ENCODE measurements at regions not wholly inside any gene's neighbourhood (a gene's known extent, or its start where the extent isn't known, plus 50 kb on each side); places are given as distances from the start of the nearest gene placed in this dataset.

GRCh38 chr6:168206661-168207274 is 112.8 kb downstream of the DACT2 start:
- no peak overlapping the region for H3K27ac Mint-ChIP-seq
- no peak overlapping the region for H3K4me3 Mint-ChIP-seq (ENCODE audit: low read depth)
- no peak for DNase-seq (ENCODE audit: low spot score, unreplicated experiment)
- H3K27me3 Mint-ChIP-seq = no peaks in the 10 kb centered on the region
- TF ChIP-seq CTCF (IDR thresholded peaks at IDR 0.05; ENCODE audit: unreplicated experiment) = no peak
- H3K36me3 Mint-ChIP-seq (ENCODE audit: insufficient read depth) = no peaks in the 10 kb centered on the region
- peaks cover 7% of the 10 kb centered on the region for H3K9me3 Mint-ChIP-seq (ENCODE audit: low read depth)
- H3K4me1 Mint-ChIP-seq (ENCODE audit: low read depth) = peaks cover 21% of the 10 kb centered on the region

GRCh38 chr6:168206186-168206585 is 113.4 kb downstream of the DACT2 start:
- Mint-ChIP-seq H3K4me1 (ENCODE audit: low read depth) (peaks cover 22% of the 10 kb centered on the region), H3K36me3 (ENCODE audit: insufficient read depth) (no peaks in the 10 kb centered on the region), H3K27me3 (no peaks in the 10 kb centered on the region), H3K4me3 (ENCODE audit: low read depth) (no peak overlapping the region), H3K9me3 (ENCODE audit: low read depth) (peaks cover 7% of the 10 kb centered on the region), H3K27ac (no peak overlapping the region)
- no peak for TF ChIP-seq CTCF (IDR thresholded peaks at IDR 0.05; ENCODE audit: unreplicated experiment)
- no peak for DNase-seq (ENCODE audit: low spot score, unreplicated experiment)

GRCh38 chr6:168201799-168202198 is 117.8 kb downstream of the DACT2 start:
- Mint-ChIP-seq H3K9me3 (ENCODE audit: low read depth) (peaks cover 7% of the 10 kb centered on the region), H3K36me3 (ENCODE audit: insufficient read depth) (no peaks in the 10 kb centered on the region), H3K27ac (no peak overlapping the region), H3K4me1 (ENCODE audit: low read depth) (peaks cover 18% of the 10 kb centered on the region), H3K4me3 (ENCODE audit: low read depth) (no peak overlapping the region), H3K27me3 (peaks cover 5% of the 10 kb centered on the region)
- no peak for TF ChIP-seq CTCF (IDR thresholded peaks at IDR 0.05; ENCODE audit: unreplicated experiment)
- no peak for DNase-seq (ENCODE audit: low spot score, unreplicated experiment)

GRCh38 chr6:168201383-168201782 is 118.2 kb downstream of the DACT2 start:
- Mint-ChIP-seq H3K4me1 (ENCODE audit: low read depth) (peaks cover 16% of the 10 kb centered on the region), H3K9me3 (ENCODE audit: low read depth) (peaks cover 7% of the 10 kb centered on the region), H3K36me3 (ENCODE audit: insufficient read depth) (no peaks in the 10 kb centered on the region), H3K4me3 (ENCODE audit: low read depth) (no peak overlapping the region), H3K27me3 (peaks cover 8% of the 10 kb centered on the region), H3K27ac (no peak overlapping the region)
- TF ChIP-seq CTCF (IDR thresholded peaks at IDR 0.05; ENCODE audit: unreplicated experiment) = peak; percentile 58
- DNase-seq (ENCODE audit: low spot score, unreplicated experiment) = no peak

- Mint-ChIP-seq H3K4me3 (ENCODE audit: low read depth) (no peak overlapping the region), H3K9me3 (ENCODE audit: low read depth) (peaks cover 4% of the 10 kb centered on the region), H3K4me1 (ENCODE audit: low read depth) (peaks cover 11% of the 10 kb centered on the region), H3K27me3 (peaks cover 9% of the 10 kb centered on the region), H3K27ac (no peak overlapping the region), H3K36me3 (ENCODE audit: insufficient read depth) (no peaks in the 10 kb centered on the region)
- DNase-seq (ENCODE audit: low spot score, unreplicated experiment) = no peak
- TF ChIP-seq CTCF (IDR thresholded peaks at IDR 0.05; ENCODE audit: unreplicated experiment) = no peak
Observed at GRCh38 chr6:168200571-168201134, 118.9 kb downstream of the DACT2 start.
